ENCODE measurements at regions not wholly inside any gene's neighbourhood (a gene's known extent, or its start where the extent isn't known, plus 50 kb on each side); places are given as distances from the start of the nearest gene placed in this dataset.

- TF ChIP-seq POLR2A (IDR thresholded peaks at IDR 0.05) (no peak), CTCF (IDR thresholded peaks at IDR 0.05) (no peak)
Measured at GRCh38 chr16:47938272-47938671, 217.5 kb downstream of the ABCC12 start.

All from body of pancreas (tissue), 4 donors.